WTC11 (cell line): ENCODE measurements at regions not wholly inside any gene's neighbourhood (a gene's known extent, or its start where the extent isn't known, plus 50 kb on each side); places are given as distances from the start of the nearest gene placed in this dataset.

Experiments
- ATAC-seq: fragments of 200-7000 bp; cut with Tn5 transposase; 2 replicates; pipeline ENCODE4 v1.10.0; 2021; ENCODE audit warnings: mild to moderate bottlenecking, moderate library complexity
- CTCF ChIA-PET: fragments of 300-600 bp; sonication (Branson Sonifier 250); formaldehyde crosslinking; loops from one replicate; lab custom pipeline; 2021; ENCODE audit warnings: antibody characterized with exemption; lab: Charles Lee
- POLR2A ChIA-PET: fragments of 350-600 bp; sonication (Branson Sonifier 250); formaldehyde crosslinking; loops from one replicate; lab custom pipeline; 2021; ENCODE audit warnings: antibody characterized with exemption; lab: Charles Lee
- DNase-seq: peaks from one replicate; pipeline ENCODE4 v3.0.0; 2021; ENCODE audit warnings: low spot score
- H3K27ac Mint-ChIP-seq: 2 replicates; pipeline ENCODE4 v1.8.0; 2021; ENCODE audit warnings: mixed read lengths
- H3K27me3 Mint-ChIP-seq: 2 replicates; pipeline ENCODE4 v1.8.0; 2021; ENCODE audit warnings: low read depth, mild to moderate bottlenecking, moderate library complexity, mixed read lengths
- H3K36me3 Mint-ChIP-seq: 2 replicates; pipeline ENCODE4 v1.8.0; 2021; ENCODE audit warnings: mixed read lengths
- H3K4me1 Mint-ChIP-seq: 2 replicates; pipeline ENCODE4 v1.8.0; 2022; ENCODE audit warnings: mixed read lengths
- H3K4me3 Mint-ChIP-seq: 2 replicates; pipeline ENCODE4 v1.8.0; 2021; ENCODE audit warnings: mild to moderate bottlenecking, moderate library complexity, mixed read lengths
- H3K9me3 Mint-ChIP-seq: 2 replicates; pipeline ENCODE4 v1.8.0; 2021; ENCODE audit warnings: mixed read lengths
- AR ChIP-seq: fragments of 250-450 bp; sonication (Bioruptor Pico); IDR thresholded peaks from 2 replicates; pipeline ENCODE4 v1.9.0; 2021; ENCODE audit warnings: mild to moderate bottlenecking
- CREM ChIP-seq: sonication (generic); formaldehyde crosslinking; IDR thresholded peaks from 2 replicates; pipeline ENCODE4 v1.8.1; 2022; ENCODE audit warnings: mild to moderate bottlenecking, missing genetic modification reagents, moderate library complexity
- E2F1 ChIP-seq: sonication (generic); formaldehyde crosslinking; IDR thresholded peaks from 2 replicates; pipeline ENCODE4 v1.8.0; 2022; ENCODE audit warnings: mild to moderate bottlenecking, missing genetic modification reagents
- E2F4 ChIP-seq: sonication (generic); formaldehyde crosslinking; IDR thresholded peaks from 2 replicates; pipeline ENCODE4 v1.8.1; 2022; ENCODE audit warnings: low read depth, mild to moderate bottlenecking, moderate library complexity, missing genetic modification reagents, borderline replicate concordance
- ELF4 ChIP-seq: sonication (generic); formaldehyde crosslinking; IDR thresholded peaks from 2 replicates; pipeline ENCODE4 v1.8.1; 2022; ENCODE audit warnings: low read depth, mild to moderate bottlenecking, moderate library complexity, missing genetic modification reagents
- EMX1 ChIP-seq: fragments of 250-450 bp; sonication (Bioruptor Pico); IDR thresholded peaks from 2 replicates; pipeline ENCODE4 v1.8.0; 2021; ENCODE audit warnings: mild to moderate bottlenecking
- FOXK1 ChIP-seq: sonication (generic); formaldehyde crosslinking; IDR thresholded peaks from 2 replicates; pipeline ENCODE4 v1.8.0; 2022; ENCODE audit warnings: mild to moderate bottlenecking, moderate library complexity, missing genetic modification reagents
- FOXP1 ChIP-seq: sonication (generic); formaldehyde crosslinking; IDR thresholded peaks from 2 replicates; pipeline ENCODE4 v1.8.0; 2022; ENCODE audit warnings: missing genetic modification reagents, mild to moderate bottlenecking, moderate library complexity, borderline replicate concordance
- GRHL2 ChIP-seq: fragments of 250-450 bp; sonication (Bioruptor Pico); IDR thresholded peaks from 2 replicates; pipeline ENCODE4 v1.8.0; 2022; ENCODE audit warnings: mild to moderate bottlenecking, moderate library complexity; ENCODE audit not compliant: insufficient replicate concordance, severe bottlenecking
- KAT7 ChIP-seq: sonication (generic); formaldehyde crosslinking; IDR thresholded peaks from 2 replicates; pipeline ENCODE4 v1.8.1; 2023; ENCODE audit warnings: missing genetic modification reagents, mild to moderate bottlenecking, borderline replicate concordance
- MAX ChIP-seq: sonication (generic); formaldehyde crosslinking; IDR thresholded peaks from 2 replicates; pipeline ENCODE4 v1.8.0; 2022; ENCODE audit warnings: mild to moderate bottlenecking, missing genetic modification reagents
- NFATC4 ChIP-seq: fragments of 250-450 bp; sonication (Bioruptor Pico); IDR thresholded peaks from 2 replicates; pipeline ENCODE4 v1.9.0; 2021; ENCODE audit warnings: mild to moderate bottlenecking
- NFYB ChIP-seq: sonication (generic); formaldehyde crosslinking; conservative IDR thresholded peaks from 2 replicates; pipeline ENCODE4 v1.8.0; 2022; ENCODE audit warnings: low read depth, missing genetic modification reagents
- NR1H2 ChIP-seq: sonication (generic); formaldehyde crosslinking; IDR thresholded peaks from 2 replicates; pipeline ENCODE4 v1.9.0; 2021; ENCODE audit warnings: mild to moderate bottlenecking, moderate library complexity, missing genetic modification reagents
- PRDM15 ChIP-seq: sonication (generic); formaldehyde crosslinking; IDR thresholded peaks from 2 replicates; pipeline ENCODE4 v1.8.0; 2022; ENCODE audit warnings: missing genetic modification reagents
- SOX15 ChIP-seq: fragments of 250-450 bp; sonication (Bioruptor Pico); IDR thresholded peaks from 2 replicates; pipeline ENCODE4 v1.9.0; 2021; ENCODE audit warnings: mild to moderate bottlenecking
- USF2 ChIP-seq: sonication (generic); formaldehyde crosslinking; IDR thresholded peaks from 2 replicates; pipeline ENCODE4 v1.8.1; 2023; ENCODE audit warnings: mild to moderate bottlenecking, missing genetic modification reagents, moderate library complexity
- ZBTB21 ChIP-seq: sonication (generic); formaldehyde crosslinking; IDR thresholded peaks from 2 replicates; pipeline ENCODE4 v1.8.1; 2023; ENCODE audit warnings: mild to moderate bottlenecking, missing genetic modification reagents, borderline replicate concordance
- ZMAT4 ChIP-seq: fragments of 250-450 bp; sonication (Bioruptor Pico); IDR thresholded peaks from 2 replicates; pipeline ENCODE4 v1.9.0; 2021; ENCODE audit warnings: mild to moderate bottlenecking
- ZSCAN18 ChIP-seq: fragments of 250-450 bp; sonication (Bioruptor Pico); IDR thresholded peaks from 2 replicates; pipeline ENCODE4 v2.1.2; 2022; ENCODE audit warnings: mild to moderate bottlenecking, moderate library complexity

- H3K27ac Mint-ChIP-seq: no peak overlapping the region
- CTCF ChIA-PET: no interaction called here
- ATAC-seq (no peak), DNase-seq (no peak)
- H3K36me3 Mint-ChIP-seq: peaks cover 45% of the 10 kb centered on the region
- H3K4me1 Mint-ChIP-seq: no peaks in the 10 kb centered on the region
- POLR2A ChIA-PET: no interaction called here
- H3K9me3 Mint-ChIP-seq: peaks cover 44% of the 10 kb centered on the region
- no peak overlapping the region for H3K4me3 Mint-ChIP-seq
- TF ChIP-seq EMX1 (CRISPR knock-in tag) (no peak), FOXK1 (CRISPR knock-in tag) (no peak), ZSCAN18 (CRISPR knock-in tag) (no peak), NR1H2 (no peak), E2F1 (no peak), ZBTB21 (no peak), MAX (CRISPR knock-in tag) (no peak), SOX15 (no peak), KAT7 (CRISPR knock-in tag) (no peak), CREM (CRISPR knock-in tag) (no peak), GRHL2 (CRISPR knock-in tag) (no peak), PRDM15 (CRISPR knock-in tag) (no peak), FOXP1 (no peak), USF2 (CRISPR knock-in tag) (no peak), E2F4 (no peak), NFYB (CRISPR knock-in tag) (no peak), NFATC4 (no peak), AR (CRISPR knock-in tag) (no peak), ZMAT4 (CRISPR knock-in tag) (no peak), ELF4 (CRISPR knock-in tag) (no peak)
- peaks cover 2% of the 10 kb centered on the region; the same call in 1 of the 2 replicates for H3K27me3 Mint-ChIP-seq
These were observed 572.7 kb upstream of the SALL3 start for GRCh38 chr18:78406743-78407465.
